A673 (cell line): ENCODE measurements at regions not wholly inside any gene's neighbourhood (a gene's known extent, or its start where the extent isn't known, plus 50 kb on each side); places are given as distances from the start of the nearest gene placed in this dataset.

Experiments used
- CTCF ChIP-seq: fragments of 300-800, 200-600 bp; sonication (generic); conservative IDR thresholded peaks from 2 replicates; pipeline ENCODE4 v1.5.1; 2017; ENCODE audit warnings: low read depth, mild to moderate bottlenecking, antibody characterized with exemption, low read length, moderate library complexity, mixed read lengths
- EZH2 ChIP-seq: fragments of 200-600 bp; sonication (generic); IDR thresholded peaks from 2 replicates; pipeline ENCODE4 v1.6.1; 2017; ENCODE audit warnings: borderline replicate concordance, low read depth, mild to moderate bottlenecking, mixed read lengths, antibody characterized with exemption, low read length; ENCODE audit not compliant: poor library complexity, severe bottlenecking

- no peak for TF ChIP-seq CTCF
- no peak for TF ChIP-seq EZH2
These were observed 1516.9 kb downstream of the BRD1 start for GRCh38 chr22:48310740-48311139.
